HG03575 (cell line): ENCODE measurements at regions not wholly inside any gene's neighbourhood (a gene's known extent, or its start where the extent isn't known, plus 50 kb on each side); places are given as distances from the start of the nearest gene placed in this dataset.
"Not testable (repeated sequence)": the region's sequence is repeated elsewhere in the genome, so short reads cannot be mapped to it uniquely, and the experiment has no call there.

ENCODE experiments used
- ATAC-seq: cut with Tn5 transposase; IDR thresholded peaks from one replicate; pipeline ENCODE4 v1.9.1; 2021; ENCODE audit not compliant: unreplicated experiment, insufficient number of reproducible peaks, low FRiP score; ENCODE audit errors: extremely low read depth

GRCh38 chr2:111473522-111473921, 352.8 kb downstream of the BCL2L11 start:
- not testable (repeated sequence) for ATAC-seq

GRCh38 chr2:111474198-111474705, 353.5 kb downstream of the BCL2L11 start:
- ATAC-seq, result not testable (repeated sequence)

DNA sequence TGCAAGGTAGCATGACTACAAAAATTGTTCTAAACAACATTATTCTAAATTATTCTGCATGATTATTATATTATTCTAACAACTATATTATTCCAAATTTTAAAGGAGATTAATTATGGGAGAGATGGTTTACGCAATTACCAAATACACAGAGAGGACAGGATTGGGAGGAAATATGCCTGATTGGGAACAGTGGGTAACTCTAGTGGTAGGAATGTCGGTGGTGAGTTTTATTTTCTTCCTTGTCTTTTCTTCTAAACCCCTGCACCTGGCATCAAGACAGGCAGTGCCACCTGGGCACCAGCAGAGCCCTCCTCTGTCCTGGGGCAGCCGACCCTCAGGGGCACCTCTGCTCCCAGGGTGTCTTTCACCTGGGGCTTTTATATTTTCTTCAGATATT, 357.6 kb downstream of the BCL2L11 start:
- ATAC-seq, result not testable (repeated sequence)

DNA sequence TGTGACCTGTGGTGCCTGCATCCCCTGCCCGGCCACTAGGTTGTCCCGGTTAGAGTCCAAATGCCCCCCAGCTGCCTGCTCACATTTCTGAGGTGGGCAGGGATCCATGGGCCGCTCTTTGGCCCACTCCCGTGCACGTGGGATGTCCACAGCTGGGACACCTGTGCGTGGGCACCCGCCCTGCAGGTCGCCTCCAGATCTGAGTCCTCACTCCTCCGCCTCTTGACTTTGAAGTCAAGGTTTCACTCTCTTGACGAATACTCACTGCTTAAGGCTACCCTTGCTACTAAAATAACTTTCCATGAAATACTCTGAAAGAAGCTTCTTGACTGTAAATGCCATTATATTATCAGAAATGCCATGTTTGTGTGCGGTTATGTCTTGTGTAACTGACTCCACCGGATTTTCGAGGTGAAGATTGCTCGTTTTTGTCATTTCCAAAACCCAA, 358.2 kb downstream of the BCL2L11 start:
- ATAC-seq, result not testable (repeated sequence)

DNA sequence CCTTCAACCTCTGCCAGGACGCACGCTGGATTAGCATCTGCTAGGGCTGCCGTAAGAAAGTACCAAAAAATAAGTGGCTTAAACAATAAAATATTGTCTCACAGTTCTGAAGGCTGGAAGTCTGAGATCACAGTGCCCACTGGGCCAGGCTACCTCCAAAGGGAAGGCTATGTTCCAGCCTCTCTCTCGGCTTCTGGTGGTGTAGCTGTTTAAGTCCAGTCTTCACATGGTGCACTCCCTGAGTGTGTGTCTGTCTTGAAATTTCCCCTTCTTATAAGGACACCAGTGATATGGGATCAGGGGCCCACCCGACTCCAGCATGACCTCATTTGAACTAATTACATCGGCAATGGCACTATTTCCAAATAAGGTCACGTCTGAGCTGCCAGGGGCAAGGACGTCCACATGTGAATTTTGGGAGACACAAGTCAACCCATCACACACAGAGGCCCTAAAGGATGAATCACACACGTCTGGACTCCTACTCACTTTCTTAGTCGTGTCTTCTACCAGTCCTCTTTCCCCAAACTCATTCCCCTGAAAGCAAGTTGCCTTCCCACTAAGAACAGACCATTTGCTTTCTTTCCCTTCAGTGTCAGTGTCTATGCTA, 359.4 kb downstream of the BCL2L11 start:
- not testable (repeated sequence) for ATAC-seq

DNA sequence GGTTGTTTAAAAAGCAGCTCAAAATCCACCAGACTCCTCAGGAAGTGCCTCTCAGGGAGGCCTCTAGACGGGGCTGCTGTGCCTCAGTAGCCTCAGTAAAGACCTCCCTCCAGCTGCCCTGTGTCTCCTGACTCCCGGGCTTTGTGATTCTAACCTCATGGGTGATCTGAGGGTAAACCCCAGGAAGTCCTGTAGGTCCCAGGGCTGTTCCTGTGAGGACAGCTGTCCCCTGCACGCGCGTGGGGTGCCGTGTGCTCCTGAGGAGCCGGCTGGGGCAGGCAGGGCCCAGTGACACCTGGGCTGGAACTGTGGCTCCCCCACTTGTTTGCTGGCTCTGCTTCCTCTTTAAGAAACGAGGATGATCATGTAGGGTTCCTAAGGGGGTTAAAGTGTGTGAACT, 359.9 kb downstream of the BCL2L11 start:
- ATAC-seq, result not testable (repeated sequence)

DNA sequence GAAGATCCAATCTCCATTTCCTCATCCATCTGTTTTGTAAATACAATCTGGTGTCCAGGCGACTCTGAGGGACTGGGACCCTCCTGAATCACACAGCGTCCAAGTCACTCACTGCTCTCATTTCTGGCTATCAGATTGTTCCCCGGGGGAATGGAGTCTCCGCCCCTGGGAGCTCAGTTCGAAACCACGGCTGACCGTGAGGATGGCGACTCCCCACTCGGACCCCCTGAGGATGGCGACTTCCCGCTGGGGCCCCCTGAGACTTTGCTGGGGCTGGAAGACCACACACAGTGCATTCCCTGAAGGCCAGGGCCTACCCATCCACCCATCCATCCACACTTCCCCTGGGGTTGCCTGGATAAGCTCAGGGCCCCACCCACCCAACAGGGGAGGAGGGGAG, 360.5 kb downstream of the BCL2L11 start:
- not testable (repeated sequence) for ATAC-seq

DNA sequence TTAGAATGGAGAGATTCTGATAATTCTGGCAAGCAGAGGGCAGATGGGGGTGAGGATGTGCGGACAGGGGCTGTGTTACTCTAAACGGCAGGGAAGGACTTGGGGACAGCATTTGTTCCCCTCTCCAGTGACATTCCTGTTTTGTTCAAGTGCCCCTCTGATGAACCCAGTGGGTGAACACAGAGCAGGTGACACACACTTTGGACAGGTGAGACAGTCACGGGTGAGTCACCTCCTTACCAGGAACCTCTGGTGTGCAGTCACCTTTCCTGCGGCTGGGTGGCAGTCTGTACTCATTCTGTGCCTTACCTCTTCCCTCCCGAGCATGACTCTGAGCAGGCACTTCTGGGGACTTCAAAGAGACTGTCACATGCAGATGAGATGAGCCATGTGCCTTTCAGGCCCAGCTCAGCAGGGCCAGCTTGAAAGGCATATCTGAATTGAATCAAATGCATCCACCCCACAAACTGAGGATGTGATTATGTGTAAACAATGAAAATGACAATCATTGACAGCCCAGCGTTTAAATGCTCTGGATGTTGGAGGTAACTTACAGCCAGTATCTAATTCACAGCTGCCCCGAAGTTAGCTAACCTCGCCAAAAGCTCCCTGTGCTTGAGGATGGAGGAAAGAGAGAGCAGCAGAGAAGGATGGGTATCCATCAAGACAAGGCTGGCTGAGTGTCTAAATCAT, 362.4 kb downstream of the BCL2L11 start:
- ATAC-seq, result peak; percentile 51

GRCh38 chr2:111484097-111484496, 363.4 kb downstream of the BCL2L11 start:
- not testable (repeated sequence) for ATAC-seq

DNA sequence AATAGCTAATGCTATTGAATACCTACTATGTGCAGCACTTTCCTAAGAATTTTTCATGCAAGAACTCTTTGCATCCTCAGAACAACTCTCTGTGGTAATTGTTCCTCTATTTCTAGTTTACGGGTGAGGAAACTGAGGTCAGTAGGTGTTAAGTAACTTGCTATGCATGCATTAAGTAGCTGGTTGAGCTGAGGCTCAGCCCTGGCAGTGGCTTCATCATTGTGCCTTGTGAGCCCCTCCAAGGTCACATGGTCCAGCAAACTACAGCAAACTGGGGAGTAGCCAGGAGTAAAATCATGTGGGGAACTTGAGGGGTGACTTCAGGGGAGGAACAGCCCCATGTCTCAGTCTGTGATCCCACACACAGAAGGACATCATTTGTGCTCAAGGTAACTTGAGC, 365.2 kb downstream of the BCL2L11 start:
- ATAC-seq, result not testable (repeated sequence)

DNA sequence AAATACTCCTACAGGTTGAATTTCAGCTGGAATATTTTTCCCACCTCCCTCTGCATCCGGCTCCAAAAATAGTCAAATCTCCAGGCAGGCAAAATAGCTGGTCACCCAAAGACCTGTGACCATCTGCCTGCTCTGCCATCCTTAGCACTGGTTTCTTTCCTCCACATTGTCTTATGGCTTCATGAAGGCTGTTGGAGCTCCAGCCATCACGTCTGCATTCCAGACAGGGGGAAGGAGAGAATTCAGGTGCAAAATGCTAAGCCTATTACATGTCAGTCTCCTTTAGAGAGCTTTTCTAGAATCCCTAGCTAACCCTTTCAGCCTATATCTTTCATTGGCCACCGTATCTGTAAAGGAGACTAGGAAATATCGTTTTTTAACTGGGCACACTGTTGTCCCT, 367.7 kb downstream of the BCL2L11 start:
- not testable (repeated sequence) for ATAC-seq

DNA sequence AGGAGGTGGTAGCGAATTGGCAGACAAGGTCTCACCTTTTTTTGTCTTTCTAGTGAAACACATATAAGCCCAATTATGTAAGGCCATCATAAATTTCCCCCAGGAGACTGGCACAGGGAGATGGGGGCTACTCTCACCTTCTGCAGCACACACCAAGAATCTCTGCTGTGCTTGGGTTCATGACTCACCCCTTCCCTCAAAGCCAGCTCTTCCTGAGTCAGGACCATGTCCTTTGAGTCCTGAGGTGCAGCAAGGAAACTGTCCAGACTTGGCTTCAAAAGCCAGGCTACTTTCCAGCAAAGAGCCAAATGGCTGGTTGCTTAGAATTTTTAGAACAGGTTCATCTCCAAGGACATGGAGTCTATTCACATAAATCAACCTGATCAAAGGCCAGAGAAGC, 368.7 kb downstream of the BCL2L11 start:
- not testable (repeated sequence) for ATAC-seq

DNA sequence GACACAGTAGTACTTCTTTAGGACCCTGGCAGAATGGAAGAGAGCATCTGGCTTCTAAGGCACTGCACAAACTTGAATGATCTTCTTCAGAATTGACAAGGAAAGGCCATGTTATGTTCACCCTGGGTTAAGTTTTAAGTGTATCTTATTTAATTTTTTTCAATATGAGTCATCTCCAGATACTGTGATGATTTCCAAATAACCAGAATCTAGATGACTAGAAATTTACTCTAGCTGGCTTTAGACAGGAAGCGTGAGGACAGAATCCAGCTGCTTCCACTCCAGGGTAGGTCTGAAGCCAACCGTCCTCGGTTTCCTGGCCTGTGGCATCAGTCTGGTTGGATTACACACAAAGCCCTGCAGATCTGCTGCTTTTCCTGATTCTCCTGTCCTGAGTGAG, 370.5 kb downstream of the BCL2L11 start:
- ATAC-seq, result not testable (repeated sequence)

GRCh38 chr2:111491614-111492013, 370.9 kb downstream of the BCL2L11 start:
- not testable (repeated sequence) for ATAC-seq

DNA sequence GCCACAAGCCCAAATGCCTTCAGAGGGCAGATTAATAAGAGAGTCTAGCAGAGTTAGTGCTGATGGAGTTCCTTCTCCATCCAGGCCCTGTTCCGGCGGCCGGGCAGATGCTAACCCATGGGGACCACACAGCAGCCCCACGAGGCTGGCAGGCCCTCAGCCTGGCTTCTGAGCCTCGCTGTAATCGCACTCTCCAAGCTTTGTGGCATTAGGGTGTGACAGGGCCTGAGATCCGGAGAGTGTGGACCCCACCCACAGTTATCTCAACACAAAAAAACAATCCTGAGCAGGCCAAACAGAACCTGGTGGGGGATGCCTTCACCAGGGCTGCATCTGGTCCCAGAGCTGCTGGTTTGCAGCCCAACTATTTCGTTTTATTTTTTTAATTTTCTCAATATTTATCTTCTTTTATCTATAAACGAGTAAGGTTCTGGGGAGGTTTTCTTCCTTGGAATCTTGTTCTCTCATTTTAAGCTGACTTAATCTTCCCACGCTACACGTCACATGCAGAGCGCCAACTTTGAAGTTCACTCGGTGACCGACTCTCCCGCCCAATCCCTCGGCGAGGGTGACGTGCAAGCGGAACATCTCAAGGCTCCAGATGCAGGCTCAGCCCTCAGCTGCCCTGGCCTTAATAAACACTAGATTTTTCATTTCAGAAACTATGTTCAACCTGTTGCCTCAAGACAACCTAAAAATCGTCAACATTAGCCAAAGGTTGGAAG, 372.4 kb downstream of the BCL2L11 start:
- not testable (repeated sequence) for ATAC-seq

GRCh38 chr2:111493720-111494078, 373.0 kb downstream of the BCL2L11 start:
- ATAC-seq, result not testable (repeated sequence)

- ATAC-seq, result not testable (repeated sequence)
These were observed 373.7 kb downstream of the BCL2L11 start for GRCh38 chr2:111494288-111494980.

DNA sequence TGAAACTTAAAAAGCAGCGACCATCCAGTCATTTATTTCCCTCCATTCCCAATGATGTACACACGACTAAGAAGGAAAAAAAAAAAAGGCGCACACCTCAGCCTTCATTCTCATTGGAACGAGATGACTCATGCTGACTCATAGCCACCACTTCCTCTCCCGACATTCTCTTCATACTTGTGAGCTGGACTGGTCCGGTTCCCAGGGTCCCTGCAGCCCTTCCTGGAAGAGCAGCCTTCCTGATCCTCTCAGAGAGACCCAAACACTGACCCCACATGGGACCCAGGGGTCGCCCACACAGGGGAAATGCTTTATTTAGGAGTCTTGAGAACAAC, 374.2 kb downstream of the BCL2L11 start:
- ATAC-seq, result not testable (repeated sequence)

DNA sequence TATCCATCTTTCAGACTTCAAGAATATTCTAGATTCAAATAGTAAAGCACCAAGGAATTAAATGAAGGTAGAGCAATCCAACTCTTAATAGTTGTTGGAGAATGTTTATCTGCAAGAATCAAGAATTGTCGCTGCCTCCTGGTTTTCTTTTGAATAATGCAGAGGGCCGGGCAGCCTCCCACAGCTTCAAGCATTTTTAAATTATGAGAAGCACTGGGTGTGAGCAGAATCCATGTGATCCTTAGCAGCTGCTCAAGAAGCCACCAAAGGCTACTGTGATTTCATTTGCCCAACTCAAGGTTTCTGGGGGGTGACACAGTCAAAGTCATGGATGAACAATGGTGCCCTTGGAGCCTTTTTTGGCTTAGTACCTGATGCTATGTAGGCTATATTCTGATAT, 374.9 kb downstream of the BCL2L11 start:
- ATAC-seq, result not testable (repeated sequence)
